ENCODE measurements at regions not wholly inside any gene's neighbourhood (a gene's known extent, or its start where the extent isn't known, plus 50 kb on each side); places are given as distances from the start of the nearest gene placed in this dataset.

GRCh38 chr18:23401400-23402347, 51.4 kb upstream of the RIOK3 start (continued):
- TF ChIP-seq ZNF318 (CRISPR knock-in tag; IDR thresholded peaks at IDR 0.05) (no peak), YEATS4 (CRISPR knock-in tag; IDR thresholded peaks at IDR 0.05; ENCODE audit: borderline replicate concordance) (peak; percentile 65), SNAPC5 (CRISPR knock-in tag; IDR thresholded peaks at IDR 0.05; ENCODE audit: borderline replicate concordance) (no peak; the same call in 1 of the 2 replicates), CEBPZ (IDR thresholded peaks at IDR 0.05; ENCODE audit: low read length) (no peak), PAF1 (CRISPR knock-in tag; IDR thresholded peaks at IDR 0.05) (no peak), ZBTB38 (CRISPR knock-in tag; IDR thresholded peaks at IDR 0.05) (peak; percentile 72), ZSCAN21 (CRISPR knock-in tag; IDR thresholded peaks at IDR 0.05; ENCODE audit: borderline replicate concordance) (no peak), KMT2A (CRISPR knock-in tag; IDR thresholded peaks at IDR 0.05) (peak; percentile 40; the same call in 1 of the 2 replicates), TFAP4 (IDR thresholded peaks at IDR 0.05; ENCODE audit: borderline replicate concordance, low read depth) (peak; percentile 86)
- TF ChIP-seq, protein P1, sequence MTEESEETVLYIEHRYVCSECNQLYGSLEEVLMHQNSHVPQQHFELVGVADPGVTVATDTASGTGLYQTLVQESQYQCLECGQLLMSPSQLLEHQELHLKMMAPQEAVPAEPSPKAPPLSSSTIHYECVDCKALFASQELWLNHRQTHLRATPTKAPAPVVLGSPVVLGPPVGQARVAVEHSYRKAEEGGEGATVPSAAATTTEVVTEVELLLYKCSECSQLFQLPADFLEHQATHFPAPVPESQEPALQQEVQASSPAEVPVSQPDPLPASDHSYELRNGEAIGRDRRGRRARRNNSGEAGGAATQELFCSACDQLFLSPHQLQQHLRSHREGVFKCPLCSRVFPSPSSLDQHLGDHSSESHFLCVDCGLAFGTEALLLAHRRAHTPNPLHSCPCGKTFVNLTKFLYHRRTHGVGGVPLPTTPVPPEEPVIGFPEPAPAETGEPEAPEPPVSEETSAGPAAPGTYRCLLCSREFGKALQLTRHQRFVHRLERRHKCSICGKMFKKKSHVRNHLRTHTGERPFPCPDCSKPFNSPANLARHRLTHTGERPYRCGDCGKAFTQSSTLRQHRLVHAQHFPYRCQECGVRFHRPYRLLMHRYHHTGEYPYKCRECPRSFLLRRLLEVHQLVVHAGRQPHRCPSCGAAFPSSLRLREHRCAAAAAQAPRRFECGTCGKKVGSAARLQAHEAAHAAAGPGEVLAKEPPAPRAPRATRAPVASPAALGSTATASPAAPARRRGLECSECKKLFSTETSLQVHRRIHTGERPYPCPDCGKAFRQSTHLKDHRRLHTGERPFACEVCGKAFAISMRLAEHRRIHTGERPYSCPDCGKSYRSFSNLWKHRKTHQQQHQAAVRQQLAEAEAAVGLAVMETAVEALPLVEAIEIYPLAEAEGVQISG (CRISPR knock-in tag; IDR thresholded peaks at IDR 0.05), result peak; percentile 69
